ENCODE measurements at regions not wholly inside any gene's neighbourhood (a gene's known extent, or its start where the extent isn't known, plus 50 kb on each side); places are given as distances from the start of the nearest gene placed in this dataset.

DNA sequence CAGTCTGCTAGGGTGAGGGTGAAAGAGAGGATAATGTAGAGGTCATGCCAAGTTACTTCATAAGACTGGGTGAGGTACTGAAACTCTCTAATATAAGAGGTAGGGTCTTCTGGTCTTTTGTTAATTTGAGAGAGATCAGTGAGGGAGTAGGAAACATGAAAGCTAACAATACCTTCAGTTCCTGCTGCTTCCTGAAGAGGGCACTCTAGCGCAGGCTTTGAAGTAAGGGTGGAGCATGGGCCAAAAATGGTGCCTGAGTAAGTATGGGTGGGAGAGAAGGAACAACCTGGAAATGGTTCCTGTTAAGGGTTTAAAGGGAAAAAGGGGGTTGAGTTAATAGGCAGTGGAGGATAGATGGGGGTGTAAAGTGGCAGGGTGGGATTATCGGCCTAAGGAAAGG is 2449.5 kb downstream of the TP53TG3F start:
- TF ChIP-seq, protein P1, sequence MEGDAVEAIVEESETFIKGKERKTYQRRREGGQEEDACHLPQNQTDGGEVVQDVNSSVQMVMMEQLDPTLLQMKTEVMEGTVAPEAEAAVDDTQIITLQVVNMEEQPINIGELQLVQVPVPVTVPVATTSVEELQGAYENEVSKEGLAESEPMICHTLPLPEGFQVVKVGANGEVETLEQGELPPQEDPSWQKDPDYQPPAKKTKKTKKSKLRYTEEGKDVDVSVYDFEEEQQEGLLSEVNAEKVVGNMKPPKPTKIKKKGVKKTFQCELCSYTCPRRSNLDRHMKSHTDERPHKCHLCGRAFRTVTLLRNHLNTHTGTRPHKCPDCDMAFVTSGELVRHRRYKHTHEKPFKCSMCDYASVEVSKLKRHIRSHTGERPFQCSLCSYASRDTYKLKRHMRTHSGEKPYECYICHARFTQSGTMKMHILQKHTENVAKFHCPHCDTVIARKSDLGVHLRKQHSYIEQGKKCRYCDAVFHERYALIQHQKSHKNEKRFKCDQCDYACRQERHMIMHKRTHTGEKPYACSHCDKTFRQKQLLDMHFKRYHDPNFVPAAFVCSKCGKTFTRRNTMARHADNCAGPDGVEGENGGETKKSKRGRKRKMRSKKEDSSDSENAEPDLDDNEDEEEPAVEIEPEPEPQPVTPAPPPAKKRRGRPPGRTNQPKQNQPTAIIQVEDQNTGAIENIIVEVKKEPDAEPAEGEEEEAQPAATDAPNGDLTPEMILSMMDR (IDR thresholded peaks at IDR 0.05; ENCODE audit: low read depth, low read length, poor library complexity, severe bottlenecking), result peak; percentile 84
- no peak for TF ChIP-seq EZH2phosphoT487 (IDR thresholded peaks at IDR 0.05; ENCODE audit: borderline replicate concordance, low read length)

Measured in DOHH2 (cell line).